Endometrium (tissue), 2 donors: ENCODE measurements at regions not wholly inside any gene's neighbourhood (a gene's known extent, or its start where the extent isn't known, plus 50 kb on each side); places are given as distances from the start of the nearest gene placed in this dataset.

Source experiments
- FAIRE-seq: peaks from 2 replicates; lab custom pipeline; 2012; peaks lifted over from hg19 to GRCh38; lab: Jason Lieb, UNC
- donor health status: control.
- donor health status: control.

GRCh38 chr11:130776061-130776419 lies 140.2 kb downstream of the SNX19 start:
- FAIRE-seq, result no peak

- FAIRE-seq, result no peak
These were observed 138.3 kb downstream of the SNX19 start for GRCh38 chr11:130778026-130778425.

- no peak for FAIRE-seq
These were observed 137.6 kb downstream of the SNX19 start for GRCh38 chr11:130778705-130779104.

- no peak for FAIRE-seq
These were observed 137.0 kb downstream of the SNX19 start for GRCh38 chr11:130779267-130779666.

GRCh38 chr11:130779943-130780342 lies 136.3 kb downstream of the SNX19 start:
- FAIRE-seq, result no peak

- no peak for FAIRE-seq
These were observed 135.8 kb downstream of the SNX19 start for GRCh38 chr11:130780437-130780836.

GRCh38 chr11:130781931-130782330 lies 134.3 kb downstream of the SNX19 start:
- FAIRE-seq, result no peak

GRCh38 chr11:130782361-130783222 lies 133.7 kb downstream of the SNX19 start:
- no peak for FAIRE-seq

GRCh38 chr11:130783323-130783722 lies 133.0 kb downstream of the SNX19 start:
- no peak for FAIRE-seq

GRCh38 chr11:130785380-130786116 lies 130.7 kb downstream of the SNX19 start:
- FAIRE-seq, result no peak

- no peak for FAIRE-seq
These were observed 129.7 kb downstream of the SNX19 start for GRCh38 chr11:130786586-130786985.

- FAIRE-seq, result no peak
These were observed 129.1 kb downstream of the SNX19 start for GRCh38 chr11:130787092-130787616.

GRCh38 chr11:130787973-130788570 lies 128.2 kb downstream of the SNX19 start:
- FAIRE-seq, result no peak

GRCh38 chr11:130789056-130789640 lies 127.1 kb downstream of the SNX19 start:
- FAIRE-seq, result no peak

GRCh38 chr11:130790689-130791088 lies 125.6 kb downstream of the SNX19 start:
- no peak for FAIRE-seq

GRCh38 chr11:130792772-130793171 lies 123.5 kb downstream of the SNX19 start:
- no peak for FAIRE-seq

- no peak for FAIRE-seq
These were observed 119.5 kb downstream of the SNX19 start for GRCh38 chr11:130796828-130797227.

GRCh38 chr11:130798280-130798679 lies 118.0 kb downstream of the SNX19 start:
- no peak for FAIRE-seq

- no peak for FAIRE-seq
These were observed 117.5 kb downstream of the SNX19 start for GRCh38 chr11:130798801-130799200.

GRCh38 chr11:130801333-130802122 lies 114.8 kb downstream of the SNX19 start:
- FAIRE-seq, result no peak

- no peak for FAIRE-seq
These were observed 113.7 kb downstream of the SNX19 start for GRCh38 chr11:130802567-130802966.
